Epithelial cell of esophagus (primary cell): ENCODE measurements at regions not wholly inside any gene's neighbourhood (a gene's known extent, or its start where the extent isn't known, plus 50 kb on each side); places are given as distances from the start of the nearest gene placed in this dataset.

Experiments used
- DNase-seq: peaks from one replicate; pipeline ENCODE4 v3.0.0; 2010; ENCODE audit warnings: low read depth
- H3K4me3 ChIP-seq: 2 replicates; pipeline ENCODE4 v1.5.1; 2011; ENCODE audit warnings: mild to moderate bottlenecking, low read length, control low read depth
- TF ChIP-seq, protein P1 (sequence below): IDR thresholded peaks from 2 replicates; pipeline ENCODE4 v1.5.1; 2011; ENCODE audit warnings: low read depth, mild to moderate bottlenecking, low read length, control low read depth, inconsistent platforms; ENCODE audit not compliant: insufficient read depth; ENCODE audit errors: missing control alignments

DNA sequence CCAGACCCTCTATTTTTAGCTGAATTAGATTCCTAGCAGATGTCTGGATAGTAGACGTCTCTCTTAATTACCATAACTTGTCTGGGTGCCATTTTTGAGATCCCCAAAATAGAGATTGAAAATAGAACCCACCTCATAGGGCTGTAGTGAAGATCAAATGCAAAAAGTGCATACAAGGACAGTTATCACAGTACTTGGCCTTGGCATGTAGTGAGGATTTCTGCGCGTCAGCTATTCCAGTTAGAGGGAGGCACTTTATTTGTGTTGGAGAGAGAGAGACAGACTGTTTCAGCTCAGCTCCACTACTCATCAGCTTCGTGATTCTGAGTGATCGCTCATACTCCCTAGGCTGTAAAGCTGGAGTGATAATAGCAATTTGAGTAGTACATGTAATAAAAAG lies 59.6 kb upstream of the CDH13 start:
- H3K4me3 ChIP-seq, result no peak overlapping the region
- TF ChIP-seq, protein P1, sequence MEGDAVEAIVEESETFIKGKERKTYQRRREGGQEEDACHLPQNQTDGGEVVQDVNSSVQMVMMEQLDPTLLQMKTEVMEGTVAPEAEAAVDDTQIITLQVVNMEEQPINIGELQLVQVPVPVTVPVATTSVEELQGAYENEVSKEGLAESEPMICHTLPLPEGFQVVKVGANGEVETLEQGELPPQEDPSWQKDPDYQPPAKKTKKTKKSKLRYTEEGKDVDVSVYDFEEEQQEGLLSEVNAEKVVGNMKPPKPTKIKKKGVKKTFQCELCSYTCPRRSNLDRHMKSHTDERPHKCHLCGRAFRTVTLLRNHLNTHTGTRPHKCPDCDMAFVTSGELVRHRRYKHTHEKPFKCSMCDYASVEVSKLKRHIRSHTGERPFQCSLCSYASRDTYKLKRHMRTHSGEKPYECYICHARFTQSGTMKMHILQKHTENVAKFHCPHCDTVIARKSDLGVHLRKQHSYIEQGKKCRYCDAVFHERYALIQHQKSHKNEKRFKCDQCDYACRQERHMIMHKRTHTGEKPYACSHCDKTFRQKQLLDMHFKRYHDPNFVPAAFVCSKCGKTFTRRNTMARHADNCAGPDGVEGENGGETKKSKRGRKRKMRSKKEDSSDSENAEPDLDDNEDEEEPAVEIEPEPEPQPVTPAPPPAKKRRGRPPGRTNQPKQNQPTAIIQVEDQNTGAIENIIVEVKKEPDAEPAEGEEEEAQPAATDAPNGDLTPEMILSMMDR, result no peak
- no peak for DNase-seq

DNA sequence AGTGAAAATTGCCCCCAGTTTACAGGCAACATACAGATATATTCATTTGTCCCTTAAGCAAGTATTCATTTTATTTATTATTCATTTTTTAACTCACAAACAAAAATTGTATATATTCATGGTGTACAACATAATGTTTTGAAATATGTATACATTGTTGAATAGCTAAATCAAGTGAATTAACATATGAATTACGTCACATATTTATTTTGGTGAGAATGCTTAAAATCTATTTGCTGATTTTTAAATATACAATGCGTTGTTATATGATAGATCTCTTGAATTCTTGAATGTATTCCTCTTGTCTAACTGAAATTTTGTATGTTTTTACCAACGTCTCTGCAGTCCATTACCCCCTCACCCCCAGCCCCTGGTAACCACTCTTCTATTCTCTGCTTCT lies 63.4 kb upstream of the CDH13 start:
- no peak overlapping the region for H3K4me3 ChIP-seq
- DNase-seq, result no peak
- TF ChIP-seq, protein P1, result no peak

DNA sequence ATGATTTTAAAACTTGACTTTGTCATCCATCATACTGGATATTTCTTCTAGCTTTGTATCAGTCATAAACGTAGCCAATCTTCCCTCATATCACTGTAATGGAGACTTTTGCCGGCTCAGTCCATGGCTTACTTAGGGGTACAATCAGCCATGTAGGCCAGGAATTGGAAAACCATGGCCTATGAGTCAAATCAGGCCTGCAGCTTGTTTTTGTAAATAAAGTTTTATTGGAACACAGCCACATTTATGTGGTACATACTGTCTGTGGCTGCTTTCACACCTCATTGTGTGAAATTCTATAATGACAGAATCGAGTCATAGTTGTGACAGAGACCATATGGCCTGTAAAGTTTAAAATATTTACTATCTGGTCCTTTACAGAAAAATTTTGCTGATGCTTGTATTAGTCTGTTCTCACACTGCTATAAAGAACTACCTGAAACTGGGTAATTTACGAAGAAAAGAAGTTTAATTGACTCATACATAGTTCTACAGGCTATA lies 64.5 kb upstream of the CDH13 start:
- TF ChIP-seq, protein P1, result no peak
- H3K4me3 ChIP-seq, result no peak overlapping the region
- no peak for DNase-seq

DNA sequence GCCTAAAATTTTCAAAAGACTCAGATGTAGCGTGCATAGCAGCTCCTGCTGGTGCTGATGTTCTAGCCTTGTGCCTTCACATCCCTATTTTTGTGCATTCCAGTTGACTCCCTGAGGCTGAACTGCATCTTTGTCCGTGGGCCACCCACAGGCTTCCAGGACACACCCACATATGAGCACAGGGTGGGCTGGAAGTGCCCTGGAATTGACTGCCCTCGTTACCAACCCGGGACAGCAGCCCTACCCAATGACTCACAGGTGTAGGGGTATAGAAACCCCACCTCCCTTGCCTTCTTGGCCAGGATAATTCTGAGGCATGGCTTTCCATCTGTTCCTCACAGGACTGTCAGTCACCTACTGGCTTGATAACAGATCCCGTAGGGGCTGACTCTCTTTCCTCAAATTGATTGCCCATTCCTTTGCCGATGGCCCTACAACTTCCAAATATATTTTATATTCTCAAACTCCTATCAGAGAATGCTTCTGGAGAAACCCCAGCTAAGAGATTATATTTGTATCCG lies 65.9 kb upstream of the CDH13 start:
- TF ChIP-seq, protein P1, result no peak

DNA sequence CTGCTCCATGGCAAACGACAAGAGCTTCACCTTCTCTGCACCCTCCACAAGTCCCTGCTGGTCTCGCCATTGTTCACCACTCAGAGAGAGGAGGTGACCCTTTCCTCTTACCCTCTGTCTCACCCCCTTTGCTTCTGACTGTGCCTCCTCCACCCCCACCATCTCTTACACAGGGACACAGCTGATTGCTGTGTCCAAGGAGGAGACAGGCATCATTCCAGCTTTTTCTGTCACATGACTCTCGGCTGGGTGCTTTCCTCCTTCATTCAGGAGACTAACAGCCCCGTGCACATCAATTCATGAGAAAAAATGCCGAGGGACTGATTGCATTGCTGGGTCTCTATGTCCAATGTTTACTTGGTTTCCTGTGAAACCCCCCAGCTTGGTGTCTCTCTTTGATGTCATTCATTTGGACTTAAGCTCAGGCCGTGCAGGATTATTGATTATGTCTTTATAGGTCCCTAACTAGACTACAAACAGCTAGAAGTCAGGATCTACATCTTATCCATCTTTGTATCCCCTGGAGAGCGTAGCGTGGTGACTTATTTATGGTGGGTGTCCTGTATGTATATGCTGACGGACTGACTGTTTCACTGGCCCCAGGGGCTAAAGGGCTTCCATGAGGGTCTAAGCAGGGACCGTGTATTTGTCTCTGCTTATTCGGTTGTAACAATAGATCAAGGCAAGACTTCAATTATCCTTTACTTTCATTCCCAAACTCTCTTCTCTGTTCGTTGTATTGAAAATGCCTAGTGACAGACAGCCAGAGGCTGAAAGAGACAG lies 82.2 kb upstream of the CDH13 start:
- no peak for DNase-seq
- no peak overlapping the region for H3K4me3 ChIP-seq
- TF ChIP-seq, protein P1, result no peak

More for the DNA sequence above, 65.9 kb upstream of the CDH13 start:
- no peak for DNase-seq
- H3K4me3 ChIP-seq, result no peak overlapping the region

DNA sequence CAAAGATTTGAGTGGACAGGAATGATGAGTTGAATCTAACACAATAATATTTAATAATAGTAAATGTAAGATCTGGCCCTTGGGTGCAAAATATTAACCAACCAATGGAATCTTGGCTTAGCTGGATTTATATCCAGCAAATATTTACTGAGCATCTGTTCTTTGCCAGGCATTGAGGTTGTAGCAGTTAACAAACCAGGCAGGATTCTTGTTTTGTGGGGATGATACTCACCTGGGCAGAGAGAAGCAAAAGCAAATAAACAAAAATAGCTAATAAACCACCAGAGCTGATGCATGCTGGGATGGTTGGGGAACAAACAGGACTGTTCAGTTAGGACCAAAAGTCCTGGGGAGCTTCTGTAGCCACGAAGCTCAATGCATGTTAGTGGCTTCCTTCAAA lies 84.1 kb upstream of the CDH13 start:
- TF ChIP-seq, protein P1, result no peak
- H3K4me3 ChIP-seq, result no peak overlapping the region
- DNase-seq, result no peak
